GM06990 (cell line): ENCODE measurements at regions not wholly inside any gene's neighbourhood (a gene's known extent, or its start where the extent isn't known, plus 50 kb on each side); places are given as distances from the start of the nearest gene placed in this dataset.
A peak's percentile ranks its signal among the peaks of the same experiment; 100 is the strongest.

Experiments
- DNase-seq: peaks from one replicate; pipeline ENCODE4 v3.0.0-alpha.2; 2011; ENCODE audit not compliant: insufficient read length; ENCODE audit errors: extremely low read depth
- H3K27me3 ChIP-seq: replicated peaks from 2 replicates; pipeline ENCODE4 v1.6.0; 2011; ENCODE audit warnings: low read length; ENCODE audit not compliant: control insufficient read depth, insufficient read depth
- H3K36me3 ChIP-seq: 2 replicates; pipeline ENCODE4 v1.5.1; 2011; ENCODE audit warnings: low read length; ENCODE audit not compliant: control insufficient read depth, insufficient read depth
- H3K4me3 ChIP-seq: replicated peaks from 2 replicates; pipeline ENCODE4 v1.5.1; 2011; ENCODE audit warnings: low read depth, mild to moderate bottlenecking, control low read depth, low read length
- TF ChIP-seq, protein P1 (sequence below): IDR thresholded peaks from 2 replicates; pipeline ENCODE4 v1.5.1; 2011; ENCODE audit warnings: low read length, control low read depth, mild to moderate bottlenecking, inconsistent platforms; ENCODE audit not compliant: insufficient read depth, poor library complexity, severe bottlenecking

DNA sequence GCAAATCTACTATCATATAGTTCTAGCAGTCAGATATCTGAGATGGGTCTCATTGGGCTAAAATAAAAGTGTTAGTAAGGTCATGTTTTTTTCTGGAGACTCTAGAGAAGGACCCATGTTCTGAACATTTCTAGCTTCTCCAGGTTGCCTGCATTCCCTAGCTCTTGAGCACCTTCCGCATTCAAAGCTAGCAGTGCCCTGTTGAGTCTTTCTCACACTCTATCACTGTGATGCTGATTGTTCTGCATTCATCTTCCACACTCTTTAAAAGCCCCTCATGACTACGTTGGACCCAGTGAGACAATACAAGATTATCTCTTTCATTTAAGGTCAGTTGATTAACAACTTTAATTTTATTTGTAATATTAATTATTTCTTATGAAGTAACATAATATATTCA, 433.3 kb upstream of the CHORDC1 start:
- no peak for DNase-seq
- Histone ChIP-seq H3K36me3 (no peaks in the 10 kb centered on the region), H3K27me3 (no peaks in the 10 kb centered on the region), H3K4me3 (no peak overlapping the region)
- TF ChIP-seq, protein P1, sequence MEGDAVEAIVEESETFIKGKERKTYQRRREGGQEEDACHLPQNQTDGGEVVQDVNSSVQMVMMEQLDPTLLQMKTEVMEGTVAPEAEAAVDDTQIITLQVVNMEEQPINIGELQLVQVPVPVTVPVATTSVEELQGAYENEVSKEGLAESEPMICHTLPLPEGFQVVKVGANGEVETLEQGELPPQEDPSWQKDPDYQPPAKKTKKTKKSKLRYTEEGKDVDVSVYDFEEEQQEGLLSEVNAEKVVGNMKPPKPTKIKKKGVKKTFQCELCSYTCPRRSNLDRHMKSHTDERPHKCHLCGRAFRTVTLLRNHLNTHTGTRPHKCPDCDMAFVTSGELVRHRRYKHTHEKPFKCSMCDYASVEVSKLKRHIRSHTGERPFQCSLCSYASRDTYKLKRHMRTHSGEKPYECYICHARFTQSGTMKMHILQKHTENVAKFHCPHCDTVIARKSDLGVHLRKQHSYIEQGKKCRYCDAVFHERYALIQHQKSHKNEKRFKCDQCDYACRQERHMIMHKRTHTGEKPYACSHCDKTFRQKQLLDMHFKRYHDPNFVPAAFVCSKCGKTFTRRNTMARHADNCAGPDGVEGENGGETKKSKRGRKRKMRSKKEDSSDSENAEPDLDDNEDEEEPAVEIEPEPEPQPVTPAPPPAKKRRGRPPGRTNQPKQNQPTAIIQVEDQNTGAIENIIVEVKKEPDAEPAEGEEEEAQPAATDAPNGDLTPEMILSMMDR = no peak

DNA sequence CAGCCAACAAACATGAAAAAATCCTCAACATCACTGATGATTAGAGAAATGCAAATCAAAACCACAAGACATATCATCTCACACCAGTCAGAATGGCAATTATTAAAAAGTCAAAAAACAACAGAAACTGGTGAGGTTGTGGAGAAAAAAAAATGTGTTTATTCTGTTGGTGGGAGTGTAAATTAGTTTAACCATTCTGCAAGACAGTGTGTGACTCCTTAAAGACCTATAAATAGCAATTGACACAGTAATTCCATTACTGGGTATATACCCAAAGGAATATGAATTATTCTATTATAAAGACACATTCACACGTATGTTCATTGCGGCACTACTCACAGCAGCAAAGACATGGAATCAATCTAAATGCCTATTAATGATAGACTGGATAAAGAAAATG, 427.3 kb upstream of the CHORDC1 start:
- DNase-seq = no peak
- no peak overlapping the region for H3K4me3 ChIP-seq
- TF ChIP-seq, protein P1 = no peak
- H3K27me3 ChIP-seq = no peaks in the 10 kb centered on the region
- H3K36me3 ChIP-seq = no peaks in the 10 kb centered on the region

DNA sequence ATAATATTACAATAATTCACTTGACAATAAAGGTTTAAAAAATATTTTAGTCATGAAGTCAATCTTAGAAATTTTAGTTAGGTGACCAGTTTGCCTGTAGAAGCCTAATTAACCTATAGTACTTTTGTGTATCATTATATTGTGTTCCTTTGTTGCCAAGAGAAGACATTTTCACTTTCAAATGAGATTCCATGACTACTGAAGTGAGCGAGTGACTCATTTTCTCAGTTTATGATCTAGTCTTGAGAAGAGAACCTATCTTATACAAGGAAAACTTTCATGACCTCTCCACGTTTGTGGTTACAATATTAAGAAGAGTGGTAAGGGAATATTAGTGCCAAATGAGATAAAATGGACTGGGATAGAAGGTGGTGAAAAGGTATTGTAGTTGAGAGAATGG, 423.9 kb upstream of the CHORDC1 start:
- Histone ChIP-seq H3K4me3 (no peak overlapping the region), H3K27me3 (no peaks in the 10 kb centered on the region), H3K36me3 (no peaks in the 10 kb centered on the region)
- TF ChIP-seq, protein P1 = no peak
- DNase-seq = no peak

DNA sequence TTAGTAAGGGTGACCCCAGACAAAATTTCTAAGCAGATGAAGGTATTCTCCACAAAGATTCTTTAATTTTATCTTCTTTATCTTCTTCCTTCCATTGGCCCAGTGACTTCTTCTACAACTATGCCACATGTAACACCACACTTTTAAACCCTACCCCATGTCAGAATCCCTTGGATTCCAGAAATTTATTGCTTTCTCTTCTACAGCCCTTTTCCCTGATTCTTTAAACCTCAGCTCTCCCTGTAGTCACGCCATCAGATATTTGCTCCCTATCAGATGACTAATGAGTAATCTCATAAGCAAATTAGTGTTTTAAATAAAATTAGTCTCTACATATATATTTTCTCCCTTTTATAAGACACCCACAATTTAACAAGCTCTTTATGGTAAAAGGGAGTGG, 423.4 kb upstream of the CHORDC1 start:
- Histone ChIP-seq H3K36me3 (no peaks in the 10 kb centered on the region), H3K27me3 (no peaks in the 10 kb centered on the region), H3K4me3 (no peak overlapping the region)
- no peak for DNase-seq
- TF ChIP-seq, protein P1 = no peak

DNA sequence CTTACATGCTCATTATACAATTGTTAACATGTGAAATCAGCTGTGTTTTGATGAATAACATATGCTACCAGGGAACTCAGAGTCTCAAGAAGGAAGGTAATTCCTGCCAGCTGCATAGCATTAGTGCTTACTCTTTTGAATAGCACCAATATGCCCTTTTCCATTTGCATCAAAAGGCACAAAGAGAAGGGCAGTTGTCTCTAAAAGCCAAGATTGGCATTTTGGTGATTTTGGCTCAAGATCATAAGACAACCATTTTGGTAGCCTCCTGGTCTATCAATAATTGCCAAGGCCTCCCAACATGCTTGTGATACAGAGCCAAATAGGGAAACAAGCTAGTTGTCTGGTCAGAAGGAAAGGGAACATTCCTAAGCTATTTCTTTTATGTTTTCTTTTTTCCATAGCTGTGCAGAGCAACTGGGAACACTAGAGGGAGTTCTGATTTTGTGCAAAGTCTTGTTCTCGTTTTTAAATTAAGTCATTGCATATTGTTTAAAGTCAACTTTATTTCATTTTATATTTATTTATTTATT, 416.7 kb upstream of the CHORDC1 start:
- no peaks in the 10 kb centered on the region for H3K36me3 ChIP-seq
- no peak for DNase-seq
- TF ChIP-seq, protein P1 = peak; percentile 26
- H3K27me3 ChIP-seq = no peaks in the 10 kb centered on the region
- no peak overlapping the region for H3K4me3 ChIP-seq

DNA sequence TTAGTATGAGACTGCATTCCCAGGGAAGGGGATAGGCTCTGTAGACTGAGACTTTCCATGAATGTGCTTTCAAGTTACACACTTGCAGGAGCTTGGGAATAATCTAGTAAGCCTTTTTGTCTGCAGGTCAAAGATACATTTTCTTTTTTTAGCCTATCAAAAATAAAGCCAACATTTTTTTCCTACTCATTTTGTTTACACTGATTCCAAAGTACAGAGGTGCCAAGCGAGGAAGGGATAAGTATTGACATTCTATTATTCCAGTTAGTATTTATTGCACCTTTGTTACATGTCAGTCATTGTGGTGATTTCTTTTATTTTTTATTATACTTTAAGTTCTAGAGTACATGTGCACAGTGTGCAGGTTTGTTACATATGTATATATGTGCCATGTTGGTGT, 413.0 kb upstream of the CHORDC1 start:
- Histone ChIP-seq H3K36me3 (no peaks in the 10 kb centered on the region), H3K4me3 (no peak overlapping the region), H3K27me3 (no peaks in the 10 kb centered on the region)
- no peak for DNase-seq
- TF ChIP-seq, protein P1 = no peak
